HUES48 (cell line): ENCODE measurements at regions not wholly inside any gene's neighbourhood (a gene's known extent, or its start where the extent isn't known, plus 50 kb on each side); places are given as distances from the start of the nearest gene placed in this dataset.

Experiments
- H3K27ac ChIP-seq: one replicate; pipeline ENCODE4 v1.7.0; 2013; ENCODE audit warnings: low read depth, low read length, inconsistent platforms
- H3K27me3 ChIP-seq: 2 replicates; pipeline ENCODE4 v1.6.1; 2013; ENCODE audit warnings: mild to moderate bottlenecking, low read length; ENCODE audit not compliant: control insufficient read depth, insufficient read depth
- H3K36me3 ChIP-seq: 2 replicates; pipeline ENCODE4 v1.6.1; 2013; ENCODE audit warnings: low read length; ENCODE audit not compliant: control insufficient read depth, insufficient read depth
- H3K4me1 ChIP-seq: 2 replicates; pipeline ENCODE4 v1.6.1; 2013; ENCODE audit warnings: mild to moderate bottlenecking, low read length; ENCODE audit not compliant: control insufficient read depth, insufficient read depth
- H3K4me3 ChIP-seq: 2 replicates; pipeline ENCODE4 v1.5.1; 2013; ENCODE audit warnings: mild to moderate bottlenecking, low read depth, low read length
- H3K9ac ChIP-seq: 2 replicates; pipeline ENCODE4 v1.6.1; 2013; ENCODE audit warnings: mild to moderate bottlenecking, low read depth, low read length, moderate library complexity
- H3K9me3 ChIP-seq: 2 replicates; pipeline ENCODE4 v1.6.1; 2013; ENCODE audit warnings: low read length; ENCODE audit not compliant: control insufficient read depth, insufficient read depth

- no peak overlapping the region for H3K27ac ChIP-seq
- no peaks in the 10 kb centered on the region for H3K9me3 ChIP-seq
- no peak overlapping the region for H3K9ac ChIP-seq
- peaks cover 12% of the 10 kb centered on the region for H3K4me1 ChIP-seq
- no peaks in the 10 kb centered on the region for H3K27me3 ChIP-seq
- no peaks in the 10 kb centered on the region for H3K36me3 ChIP-seq
- no peak overlapping the region for H3K4me3 ChIP-seq
These were observed 84.5 kb upstream of the RBBP8 start for GRCh38 chr18:22848615-22849014.

DNA sequence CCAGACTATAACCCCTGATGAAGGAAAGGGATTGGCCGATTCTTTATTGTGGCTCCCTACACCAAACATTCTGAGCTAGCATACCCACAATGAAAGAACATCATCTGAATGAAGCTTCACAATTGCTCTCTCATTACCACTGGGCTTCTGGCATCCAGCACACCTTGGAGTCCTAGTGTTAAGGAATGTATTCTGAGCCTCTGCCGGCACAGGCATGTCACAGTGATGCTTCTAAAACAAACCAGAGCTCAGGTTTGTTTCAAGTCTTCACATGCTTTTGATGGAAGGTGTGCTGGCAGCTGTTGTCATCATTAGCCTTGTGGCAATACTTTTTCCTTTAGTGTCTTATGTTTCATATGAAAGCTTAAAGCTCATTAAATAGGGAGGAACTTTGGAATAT lies 76.3 kb upstream of the RBBP8 start:
- no peak overlapping the region for H3K9ac ChIP-seq
- H3K4me1 ChIP-seq, result peaks cover 11% of the 10 kb centered on the region

DNA sequence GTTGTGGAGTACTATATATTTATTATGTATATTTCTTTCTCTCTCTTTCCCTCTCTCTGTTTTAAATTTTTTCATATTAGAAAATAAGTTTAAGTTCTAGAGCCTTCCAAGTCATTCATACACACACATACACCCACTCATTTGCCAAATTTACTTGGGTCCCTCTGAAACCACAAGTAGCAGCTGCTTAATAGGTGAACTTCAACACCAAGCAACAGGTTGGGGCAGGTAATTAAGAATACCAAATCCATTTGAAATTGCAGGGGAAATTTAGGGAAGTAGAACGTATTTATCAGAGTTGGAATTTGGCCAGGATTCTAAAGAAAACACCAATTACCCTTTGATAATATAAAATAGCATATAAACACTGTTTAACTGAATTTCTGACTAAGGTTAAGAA lies 75.0 kb upstream of the RBBP8 start:
- H3K36me3 ChIP-seq, result no peaks in the 10 kb centered on the region
- no peaks in the 10 kb centered on the region for H3K27me3 ChIP-seq
- peaks cover 11% of the 10 kb centered on the region for H3K4me1 ChIP-seq
- H3K27ac ChIP-seq, result no peak overlapping the region
- no peak overlapping the region for H3K4me3 ChIP-seq
- H3K9ac ChIP-seq, result no peak overlapping the region
- H3K9me3 ChIP-seq, result no peaks in the 10 kb centered on the region

More for the DNA sequence above, 76.3 kb upstream of the RBBP8 start:
- no peaks in the 10 kb centered on the region for H3K9me3 ChIP-seq
- H3K36me3 ChIP-seq, result no peaks in the 10 kb centered on the region
- no peak overlapping the region for H3K4me3 ChIP-seq
- H3K27me3 ChIP-seq, result no peaks in the 10 kb centered on the region
- H3K27ac ChIP-seq, result no peak overlapping the region

GRCh38 chr18:22860807-22861206 lies 72.3 kb upstream of the RBBP8 start:
- Histone ChIP-seq H3K4me1 (peaks cover 11% of the 10 kb centered on the region), H3K4me3 (no peak overlapping the region), H3K27ac (no peak overlapping the region), H3K9ac (no peak overlapping the region), H3K9me3 (no peaks in the 10 kb centered on the region), H3K36me3 (no peaks in the 10 kb centered on the region), H3K27me3 (no peaks in the 10 kb centered on the region)

GRCh38 chr18:22865354-22866116 lies 67.6 kb upstream of the RBBP8 start:
- no peak overlapping the region for H3K4me3 ChIP-seq
- no peaks in the 10 kb centered on the region for H3K36me3 ChIP-seq
- no peaks in the 10 kb centered on the region for H3K9me3 ChIP-seq
- H3K4me1 ChIP-seq, result no peaks in the 10 kb centered on the region
- H3K27ac ChIP-seq, result no peak overlapping the region
- H3K9ac ChIP-seq, result no peak overlapping the region
- no peaks in the 10 kb centered on the region for H3K27me3 ChIP-seq

GRCh38 chr18:22868831-22869230 lies 64.3 kb upstream of the RBBP8 start:
- Histone ChIP-seq H3K36me3 (no peaks in the 10 kb centered on the region), H3K27me3 (no peaks in the 10 kb centered on the region)

GRCh38 chr18:22871809-22872525 lies 61.2 kb upstream of the RBBP8 start:
- Histone ChIP-seq H3K4me3 (no peak overlapping the region), H3K9ac (no peak overlapping the region), H3K36me3 (no peaks in the 10 kb centered on the region), H3K4me1 (peaks cover 3% of the 10 kb centered on the region; the same call in 1 of the 2 replicates), H3K27ac (no peak overlapping the region), H3K9me3 (no peaks in the 10 kb centered on the region), H3K27me3 (no peaks in the 10 kb centered on the region)

More at GRCh38 chr18:22868831-22869230, 64.3 kb upstream of the RBBP8 start:
- peaks cover 3% of the 10 kb centered on the region; the same call in 1 of the 2 replicates for H3K4me1 ChIP-seq
- no peak overlapping the region for H3K27ac ChIP-seq
- H3K9ac ChIP-seq, result no peak overlapping the region
- H3K4me3 ChIP-seq, result no peak overlapping the region
- no peaks in the 10 kb centered on the region for H3K9me3 ChIP-seq

DNA sequence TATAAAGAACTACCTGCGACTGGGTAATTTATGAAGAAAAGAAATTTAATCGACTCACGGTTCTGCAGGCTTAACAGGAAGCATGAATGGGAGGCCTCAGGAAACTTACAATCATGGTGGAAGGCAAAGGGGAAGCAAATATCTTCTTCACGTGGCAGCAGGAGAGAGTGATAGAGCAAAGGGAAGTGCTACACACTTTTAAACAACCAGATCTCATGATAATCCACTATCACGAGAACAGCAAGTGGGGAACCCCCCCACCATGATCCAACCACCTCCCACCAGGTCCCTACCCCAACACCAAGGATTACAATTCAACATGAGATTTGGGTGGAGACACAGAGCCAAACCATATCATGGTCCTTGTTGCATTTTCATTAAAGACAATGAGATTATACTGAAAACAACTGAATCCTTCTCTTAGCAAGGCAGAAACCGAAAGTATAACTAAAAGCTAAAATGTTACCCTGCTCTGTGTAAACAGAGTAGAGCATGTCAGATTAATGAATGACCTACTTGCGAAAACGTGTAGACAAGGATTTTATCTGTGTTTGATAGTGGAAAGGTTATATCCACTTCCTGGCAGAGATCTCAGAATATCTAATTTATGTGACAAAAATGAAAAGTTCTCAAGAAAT lies 60.1 kb upstream of the RBBP8 start:
- H3K9ac ChIP-seq, result no peak overlapping the region
- H3K4me3 ChIP-seq, result no peak overlapping the region
- no peak overlapping the region for H3K27ac ChIP-seq
- no peaks in the 10 kb centered on the region for H3K36me3 ChIP-seq
- H3K9me3 ChIP-seq, result no peaks in the 10 kb centered on the region
- H3K4me1 ChIP-seq, result peaks cover 3% of the 10 kb centered on the region; the same call in 1 of the 2 replicates
- H3K27me3 ChIP-seq, result no peaks in the 10 kb centered on the region

GRCh38 chr18:22879293-22879692 lies 53.8 kb upstream of the RBBP8 start:
- no peak overlapping the region for H3K9ac ChIP-seq
- no peaks in the 10 kb centered on the region for H3K9me3 ChIP-seq
- no peaks in the 10 kb centered on the region for H3K36me3 ChIP-seq
- no peak overlapping the region for H3K4me3 ChIP-seq
- H3K4me1 ChIP-seq, result peaks cover 11% of the 10 kb centered on the region
- no peak overlapping the region for H3K27ac ChIP-seq
- H3K27me3 ChIP-seq, result no peaks in the 10 kb centered on the region

GRCh38 chr18:22882084-22882483 lies 51.0 kb upstream of the RBBP8 start:
- Histone ChIP-seq H3K27me3 (no peaks in the 10 kb centered on the region), H3K9ac (no peak overlapping the region), H3K27ac (no peak overlapping the region), H3K4me1 (peaks cover 11% of the 10 kb centered on the region), H3K9me3 (peaks cover 10% of the 10 kb centered on the region), H3K36me3 (no peaks in the 10 kb centered on the region), H3K4me3 (no peak overlapping the region)

- Histone ChIP-seq H3K9me3 (peaks cover 10% of the 10 kb centered on the region), H3K36me3 (no peaks in the 10 kb centered on the region), H3K27me3 (no peaks in the 10 kb centered on the region), H3K27ac (no peak overlapping the region), H3K4me3 (no peak overlapping the region), H3K4me1 (peaks cover 11% of the 10 kb centered on the region), H3K9ac (no peak overlapping the region)
These were observed 49.9 kb upstream of the RBBP8 start for GRCh38 chr18:22883179-22883578.
